ENCODE measurements at regions not wholly inside any gene's neighbourhood (a gene's known extent, or its start where the extent isn't known, plus 50 kb on each side); places are given as distances from the start of the nearest gene placed in this dataset.

GRCh38 chr21:32141318-32141633 is 137.6 kb downstream of the MIS18A start:
- TF ChIP-seq CTCF (conservative IDR thresholded peaks at IDR 0.05; ENCODE audit: low read depth, low read length) (no peak), EZH2phosphoT487 (IDR thresholded peaks at IDR 0.05; ENCODE audit: borderline replicate concordance, low read length) (no peak), EZH2 (IDR thresholded peaks at IDR 0.05; ENCODE audit: low read length, unreplicated experiment) (no peak)
